ENCODE measurements at regions not wholly inside any gene's neighbourhood (a gene's known extent, or its start where the extent isn't known, plus 50 kb on each side); places are given as distances from the start of the nearest gene placed in this dataset.

DNA sequence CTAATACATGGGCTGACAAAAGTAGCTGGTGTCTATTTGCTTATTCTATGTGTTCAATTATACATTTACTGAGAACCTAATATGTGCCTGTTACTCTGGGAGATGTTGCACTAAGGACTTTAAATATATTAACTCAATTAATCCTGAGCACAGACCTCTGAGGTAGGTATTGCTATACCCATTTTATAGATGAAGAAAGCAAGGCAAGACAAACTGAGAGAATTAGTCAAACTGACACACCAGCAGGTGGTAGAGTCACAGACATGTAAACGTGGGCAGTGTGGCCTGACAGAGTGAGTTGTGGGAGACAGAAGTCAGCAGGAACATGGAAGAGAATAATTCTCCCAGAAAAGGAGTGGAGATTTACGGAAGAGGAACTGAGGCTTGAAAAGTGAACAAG, 428.9 kb downstream of the LPIN1 start:
- TF ChIP-seq POLR2A (IDR thresholded peaks at IDR 0.05; ENCODE audit: borderline replicate concordance, extremely low read depth, insufficient read depth, insufficient read length) (no peak), MAX (IDR thresholded peaks at IDR 0.05) (no peak), ZFX (IDR thresholded peaks at IDR 0.05) (no peak), ATF3 (IDR thresholded peaks at IDR 0.05) (no peak), CEBPB (IDR thresholded peaks at IDR 0.05; ENCODE audit: low read depth) (no peak), ZNF274 (IDR thresholded peaks at IDR 0.05; ENCODE audit: low read depth, low read length) (no peak)
- TF ChIP-seq, protein P1, sequence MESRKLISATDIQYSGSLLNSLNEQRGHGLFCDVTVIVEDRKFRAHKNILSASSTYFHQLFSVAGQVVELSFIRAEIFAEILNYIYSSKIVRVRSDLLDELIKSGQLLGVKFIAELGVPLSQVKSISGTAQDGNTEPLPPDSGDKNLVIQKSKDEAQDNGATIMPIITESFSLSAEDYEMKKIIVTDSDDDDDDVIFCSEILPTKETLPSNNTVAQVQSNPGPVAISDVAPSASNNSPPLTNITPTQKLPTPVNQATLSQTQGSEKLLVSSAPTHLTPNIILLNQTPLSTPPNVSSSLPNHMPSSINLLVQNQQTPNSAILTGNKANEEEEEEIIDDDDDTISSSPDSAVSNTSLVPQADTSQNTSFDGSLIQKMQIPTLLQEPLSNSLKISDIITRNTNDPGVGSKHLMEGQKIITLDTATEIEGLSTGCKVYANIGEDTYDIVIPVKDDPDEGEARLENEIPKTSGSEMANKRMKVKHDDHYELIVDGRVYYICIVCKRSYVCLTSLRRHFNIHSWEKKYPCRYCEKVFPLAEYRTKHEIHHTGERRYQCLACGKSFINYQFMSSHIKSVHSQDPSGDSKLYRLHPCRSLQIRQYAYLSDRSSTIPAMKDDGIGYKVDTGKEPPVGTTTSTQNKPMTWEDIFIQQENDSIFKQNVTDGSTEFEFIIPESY (IDR thresholded peaks at IDR 0.05; ENCODE audit: extremely low read depth, insufficient replicate concordance, low read length), result no peak
- TF ChIP-seq, protein P2, sequence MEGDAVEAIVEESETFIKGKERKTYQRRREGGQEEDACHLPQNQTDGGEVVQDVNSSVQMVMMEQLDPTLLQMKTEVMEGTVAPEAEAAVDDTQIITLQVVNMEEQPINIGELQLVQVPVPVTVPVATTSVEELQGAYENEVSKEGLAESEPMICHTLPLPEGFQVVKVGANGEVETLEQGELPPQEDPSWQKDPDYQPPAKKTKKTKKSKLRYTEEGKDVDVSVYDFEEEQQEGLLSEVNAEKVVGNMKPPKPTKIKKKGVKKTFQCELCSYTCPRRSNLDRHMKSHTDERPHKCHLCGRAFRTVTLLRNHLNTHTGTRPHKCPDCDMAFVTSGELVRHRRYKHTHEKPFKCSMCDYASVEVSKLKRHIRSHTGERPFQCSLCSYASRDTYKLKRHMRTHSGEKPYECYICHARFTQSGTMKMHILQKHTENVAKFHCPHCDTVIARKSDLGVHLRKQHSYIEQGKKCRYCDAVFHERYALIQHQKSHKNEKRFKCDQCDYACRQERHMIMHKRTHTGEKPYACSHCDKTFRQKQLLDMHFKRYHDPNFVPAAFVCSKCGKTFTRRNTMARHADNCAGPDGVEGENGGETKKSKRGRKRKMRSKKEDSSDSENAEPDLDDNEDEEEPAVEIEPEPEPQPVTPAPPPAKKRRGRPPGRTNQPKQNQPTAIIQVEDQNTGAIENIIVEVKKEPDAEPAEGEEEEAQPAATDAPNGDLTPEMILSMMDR (IDR thresholded peaks at IDR 0.05 in 2 of 3, conservative IDR thresholded peaks at IDR 0.05 in 1 of 3; ENCODE audit: borderline replicate concordance in 1 of 3, insufficient read depth in 1 of 3, low read depth in 2 of 3, low read length in 2 of 3), result no peak
